NOMO-1 treated with dmso at 0.1 percent for 144 hours (cell line): ENCODE measurements at regions not wholly inside any gene's neighbourhood (a gene's known extent, or its start where the extent isn't known, plus 50 kb on each side); places are given as distances from the start of the nearest gene placed in this dataset.

Experiments used
- DNase-seq: peaks from one replicate; lab custom pipeline; 2025; ENCODE audit not compliant: unreplicated experiment; lab: John Stamatoyannopoulos, UW

DNA sequence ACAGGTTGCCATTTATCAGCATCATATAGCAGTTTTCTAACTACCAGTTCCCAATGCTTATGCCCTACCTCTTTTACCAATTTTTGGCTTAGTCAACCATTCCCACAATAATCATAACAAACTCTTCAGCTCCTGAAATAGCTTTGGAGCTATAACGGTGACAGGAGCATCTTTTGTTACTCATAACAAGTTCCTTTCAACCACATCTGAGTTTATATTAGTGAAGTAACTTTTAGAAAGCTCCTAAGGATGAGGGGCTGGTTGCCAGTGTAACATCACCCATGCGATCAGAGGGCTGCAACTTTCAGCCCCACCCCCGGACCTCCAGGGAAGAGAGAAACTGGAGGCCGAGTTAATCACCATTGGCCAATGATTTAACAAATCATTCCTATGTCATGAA lies 495.3 kb upstream of the RASGRP1 start:
- DNase-seq, result no peak

GRCh38 chr15:39061952-39062464 lies 497.4 kb upstream of the RASGRP1 start:
- DNase-seq, result no peak

DNA sequence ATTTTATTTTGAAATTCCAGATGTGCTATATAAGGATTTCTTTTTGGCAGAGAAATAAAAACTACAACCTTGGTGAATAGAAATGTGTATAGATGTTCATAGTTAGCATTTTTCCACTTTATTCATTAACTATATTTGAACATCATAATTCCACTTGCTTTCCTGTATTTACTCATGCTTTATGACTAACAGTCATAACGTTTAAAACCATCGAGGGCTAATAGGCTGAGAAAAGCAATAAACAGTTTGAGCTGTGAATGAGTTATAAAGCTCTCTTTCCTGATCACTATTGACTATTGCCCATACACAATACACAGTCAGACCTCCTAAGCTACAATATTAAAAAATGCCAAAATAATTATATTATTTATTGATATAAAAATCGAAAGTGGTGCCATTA lies 502.1 kb upstream of the RASGRP1 start:
- no peak for DNase-seq

DNA sequence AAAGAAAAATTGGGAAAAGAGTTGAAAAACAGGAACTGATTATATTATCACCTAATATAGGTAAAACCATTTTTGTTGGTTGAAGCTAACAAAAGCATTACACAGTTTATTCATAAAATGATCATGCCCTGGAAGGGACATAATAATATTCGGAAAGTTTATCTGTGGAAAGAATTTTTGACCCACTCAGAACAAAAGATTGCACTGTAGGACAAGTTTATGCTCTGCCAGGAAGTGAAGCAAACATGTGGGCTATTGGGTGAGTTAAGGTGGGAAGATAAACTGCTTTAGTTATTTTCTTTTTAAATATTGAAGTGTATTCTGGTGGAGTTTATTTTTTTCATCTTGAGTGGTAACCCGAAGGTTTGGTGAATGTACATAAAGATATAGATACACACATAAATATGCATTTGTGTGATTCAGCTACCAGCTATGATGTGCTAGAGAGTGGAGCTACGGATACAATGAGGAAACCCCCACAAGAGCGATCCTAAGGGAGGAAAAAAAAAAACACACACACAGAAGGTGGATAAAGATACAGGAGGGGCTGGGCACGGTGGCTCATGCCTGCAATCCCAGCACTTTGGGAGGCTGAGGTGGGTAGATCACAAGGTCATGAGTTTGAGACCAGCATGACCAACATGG lies 506.4 kb upstream of the THBS1 start:
- DNase-seq, result no peak

- DNase-seq, result no peak
Observed at GRCh38 chr15:39075311-39075710, 505.6 kb upstream of the THBS1 start.

- no peak for DNase-seq
Observed at GRCh38 chr15:39075756-39076341, 505.0 kb upstream of the THBS1 start.

DNA sequence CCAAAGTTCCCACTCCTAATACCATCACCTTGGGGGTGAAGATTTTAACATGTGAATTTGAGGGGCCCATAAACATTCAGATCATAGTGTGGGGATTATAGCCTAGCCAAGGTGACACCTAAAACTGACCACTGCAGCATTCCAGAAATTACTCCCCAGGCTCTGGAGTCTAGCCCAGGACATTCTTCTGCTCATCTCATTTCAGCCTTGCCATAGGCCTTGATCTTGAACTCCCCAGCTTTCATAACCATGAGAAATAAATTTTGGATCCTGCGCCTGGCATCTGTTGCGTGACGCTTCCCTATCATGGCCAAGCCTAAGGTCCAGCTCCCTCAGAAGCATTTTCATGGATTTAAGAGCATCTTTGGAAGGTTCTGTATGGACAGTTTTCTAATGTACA lies 502.9 kb upstream of the THBS1 start:
- DNase-seq, result no peak

- DNase-seq, result no peak
Observed at GRCh38 chr15:39079296-39079847, 501.5 kb upstream of the THBS1 start.

DNA sequence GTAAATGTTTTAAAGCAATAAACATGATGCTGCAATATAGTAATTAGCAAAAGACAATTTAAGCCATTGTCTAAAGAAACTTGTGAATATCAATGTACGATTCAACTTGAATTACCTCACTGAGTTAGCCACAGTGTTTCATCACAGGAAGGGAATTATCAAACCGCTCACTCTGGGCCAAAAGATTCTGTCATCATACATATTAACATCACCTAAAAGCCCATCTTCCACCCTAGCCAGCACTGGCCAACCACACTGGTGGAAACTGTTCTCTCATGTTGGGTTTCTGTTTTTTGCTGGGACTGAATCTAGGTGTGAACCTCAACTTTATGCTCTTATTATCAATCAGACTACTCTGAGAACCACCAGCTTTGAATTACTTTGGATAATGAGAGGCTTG lies 497.7 kb upstream of the THBS1 start:
- peak; percentile 22 for DNase-seq

GRCh38 chr15:39084674-39085530 lies 496.0 kb upstream of the THBS1 start:
- peak; percentile 58 for DNase-seq

DNA sequence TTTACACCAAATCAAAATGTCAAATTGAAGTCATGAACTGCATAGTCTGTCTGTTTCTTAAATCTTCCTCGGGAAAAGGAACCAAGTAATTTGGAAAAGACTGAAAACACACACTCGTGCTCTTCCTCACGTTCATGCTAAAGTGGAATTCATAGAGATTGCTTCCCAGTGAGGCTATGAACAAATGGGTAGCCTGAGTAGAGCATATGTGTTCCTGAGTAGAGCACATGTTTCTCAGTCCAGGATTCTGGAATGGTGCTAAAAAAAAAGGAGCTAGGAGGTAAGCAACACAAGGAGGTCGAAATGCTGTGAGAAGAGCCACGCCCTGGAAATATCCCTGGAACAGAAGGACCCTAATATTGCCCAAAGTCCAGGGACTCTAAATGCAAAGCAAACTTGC lies 494.2 kb upstream of the THBS1 start:
- no peak for DNase-seq

DNA sequence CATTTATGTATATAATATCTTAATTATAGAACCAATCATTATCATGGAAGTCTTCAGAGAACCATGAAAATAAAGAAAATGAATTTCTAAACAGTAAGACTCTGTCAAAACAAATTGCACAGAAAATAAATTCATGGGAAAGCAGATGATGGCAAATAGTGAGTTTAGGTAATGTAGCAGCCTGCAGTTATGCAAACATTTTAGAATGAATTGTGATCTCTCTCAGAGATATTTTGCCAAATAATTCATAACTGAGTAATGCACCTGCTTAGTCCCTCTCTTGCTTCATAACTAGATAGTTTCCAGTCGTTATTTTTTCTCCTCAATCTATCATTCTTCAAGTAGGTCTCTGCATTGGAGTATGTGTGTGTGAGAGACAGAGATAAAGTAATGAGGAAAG lies 492.7 kb upstream of the THBS1 start:
- DNase-seq, result no peak

DNA sequence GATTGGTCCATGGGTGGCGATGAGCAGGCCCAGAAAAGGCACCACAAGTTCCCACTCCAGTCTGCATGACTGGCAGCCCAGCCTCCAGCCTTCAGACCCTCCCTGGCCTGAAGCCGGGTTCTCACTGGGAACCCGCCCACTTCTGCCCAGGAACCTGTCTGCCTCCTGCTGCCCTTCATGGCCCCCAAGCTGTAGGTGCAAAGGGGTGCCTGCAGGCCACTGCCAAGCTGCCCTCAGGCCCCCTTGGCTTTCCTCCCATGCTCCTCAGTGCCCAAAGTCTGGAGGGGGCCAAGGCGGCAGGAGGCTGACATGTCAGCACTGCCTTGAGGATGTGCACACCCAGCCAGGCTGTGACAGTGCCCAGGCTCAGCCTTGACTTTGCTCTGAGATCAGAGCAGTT lies 488.5 kb upstream of the THBS1 start:
- DNase-seq, result no peak

GRCh38 chr15:39092761-39093160 lies 488.1 kb upstream of the THBS1 start:
- DNase-seq, result no peak

DNA sequence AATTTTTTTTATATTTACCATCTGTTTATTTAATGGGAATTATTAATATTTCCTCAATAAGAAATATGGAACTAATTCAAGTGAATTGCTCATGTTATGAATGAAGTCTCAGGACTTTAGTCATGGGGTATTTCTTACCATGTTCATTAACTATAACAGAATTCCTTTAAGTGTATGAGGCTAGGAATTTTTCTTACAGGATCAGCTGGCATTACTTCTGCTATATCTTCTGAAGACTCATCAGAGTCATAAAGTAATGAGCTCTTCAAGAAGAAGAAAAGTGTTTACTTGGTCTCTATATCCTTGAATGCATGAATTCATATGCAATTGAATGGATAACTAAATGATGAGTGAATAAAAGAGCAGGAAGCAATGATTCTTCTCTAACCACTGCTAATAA lies 486.8 kb upstream of the THBS1 start:
- DNase-seq, result no peak

DNA sequence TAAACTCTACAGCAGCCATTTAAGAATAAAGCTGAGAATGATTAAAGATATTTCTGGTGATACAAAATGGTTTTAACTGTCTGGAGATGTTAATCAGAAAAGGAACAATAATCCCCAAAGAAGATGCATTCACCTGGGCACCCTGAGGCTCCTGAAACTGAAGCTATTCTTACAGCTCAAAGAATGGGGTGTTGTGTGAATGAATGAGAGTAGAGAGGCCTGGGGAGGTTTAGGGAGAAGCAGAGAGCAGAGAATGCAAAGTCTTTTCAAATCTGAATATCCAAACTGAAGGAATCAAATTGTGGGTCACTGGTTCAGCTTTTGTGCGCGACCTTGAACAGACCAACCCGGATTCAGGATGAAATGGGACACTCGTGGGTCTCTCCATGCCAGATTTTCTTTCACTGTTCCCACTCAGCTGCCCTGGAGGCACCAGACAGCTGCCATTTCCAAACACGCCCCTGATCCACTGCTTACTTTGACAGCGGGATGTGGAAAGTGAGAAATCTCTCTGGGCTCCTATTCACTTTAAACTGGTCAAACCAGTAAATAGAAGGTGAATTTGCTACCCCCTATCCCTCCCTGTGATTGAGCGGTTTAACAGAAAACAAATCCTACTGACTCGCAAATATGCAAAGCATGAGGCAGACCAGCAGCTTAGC lies 485.5 kb upstream of the THBS1 start:
- no peak for DNase-seq

GRCh38 chr15:39096608-39097205 lies 484.2 kb upstream of the THBS1 start:
- no peak for DNase-seq

GRCh38 chr15:39099524-39099923 lies 481.4 kb upstream of the THBS1 start:
- DNase-seq, result no peak

DNA sequence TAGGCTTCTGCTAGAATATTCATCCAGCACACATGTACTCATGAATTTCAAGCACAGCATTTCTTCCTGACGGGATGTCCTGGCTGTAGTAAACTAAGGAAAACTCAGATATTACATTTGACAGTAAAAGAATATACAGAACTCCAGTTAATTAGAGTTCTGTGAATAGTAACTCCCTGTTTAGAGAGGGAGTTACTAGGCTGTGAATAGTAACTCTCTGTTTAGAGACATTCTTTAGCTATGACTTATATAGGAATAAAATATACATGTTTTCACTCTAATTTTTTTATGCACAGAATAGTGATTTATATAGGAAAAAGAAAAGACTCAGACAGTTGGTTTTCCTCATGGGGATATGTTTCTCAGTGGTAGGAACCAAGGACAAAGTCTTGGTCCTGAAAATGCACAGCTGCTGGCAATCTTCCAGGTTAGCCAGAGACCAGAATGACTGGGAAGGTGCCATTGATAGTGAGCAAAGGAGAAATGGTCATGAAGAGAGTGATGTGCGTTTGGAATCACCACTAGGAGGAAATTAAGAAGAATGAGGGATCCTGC lies 480.7 kb upstream of the THBS1 start:
- DNase-seq, result no peak

DNA sequence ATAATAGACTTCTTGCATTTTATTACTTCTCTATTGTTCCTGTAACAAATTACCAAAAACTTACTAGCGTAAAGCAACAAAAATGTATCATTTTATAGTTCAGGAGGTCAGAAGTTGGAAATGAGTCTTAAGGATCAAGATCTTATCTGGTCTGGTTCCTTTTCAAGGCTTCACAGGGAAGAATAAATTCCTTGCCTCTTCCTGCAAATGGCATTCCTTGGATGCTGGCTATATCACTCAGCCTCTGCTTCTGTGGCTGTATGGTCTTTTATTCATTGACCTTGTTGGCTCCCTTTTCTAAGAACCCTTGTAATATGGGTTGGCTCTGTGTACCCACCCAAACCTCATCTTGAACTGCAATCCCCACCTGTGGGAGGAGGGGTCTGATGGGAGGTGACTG lies 478.4 kb upstream of the THBS1 start:
- no peak for DNase-seq

DNA sequence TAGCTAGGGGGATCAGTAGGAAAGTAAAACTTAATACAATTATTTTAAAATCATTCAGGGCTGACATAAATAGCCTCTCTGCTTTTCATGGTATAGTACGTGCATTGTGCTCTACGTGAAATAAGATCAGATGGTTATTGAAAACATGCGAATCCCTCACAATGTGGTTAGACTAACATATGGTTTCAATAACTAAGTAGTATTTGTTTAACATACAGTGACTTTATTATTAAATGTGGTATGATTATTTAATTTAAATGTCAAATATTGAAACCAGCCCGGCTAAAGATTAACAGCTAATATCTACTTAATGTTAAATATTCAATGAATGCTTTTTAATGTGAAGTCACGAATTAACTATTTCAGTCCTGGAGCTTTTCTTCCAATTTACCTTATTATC lies 473.9 kb upstream of the THBS1 start:
- no peak for DNase-seq
